ENCODE measurements at regions not wholly inside any gene's neighbourhood (a gene's known extent, or its start where the extent isn't known, plus 50 kb on each side); places are given as distances from the start of the nearest gene placed in this dataset.

GRCh38 chr12:25052196-25052913 lies 103.5 kb upstream of the BCAT1 start:
- no peak overlapping the region for H3K4me3 Mint-ChIP-seq
- H3K4me1 Mint-ChIP-seq: no peaks in the 10 kb centered on the region
- H3K9me3 Mint-ChIP-seq: peaks cover 14% of the 10 kb centered on the region
- H3K36me3 Mint-ChIP-seq (ENCODE audit: low read depth): no peaks in the 10 kb centered on the region
- peak overlapping the region in 1 of 3 experiments; percentile 19 for H3K27ac Mint-ChIP-seq
- no peak for TF ChIP-seq CTCF (IDR thresholded peaks at IDR 0.05; ENCODE audit: unreplicated experiment in 3 of 3)
- H3K27me3 Mint-ChIP-seq (ENCODE audit: low read depth): peaks cover 4% of the 10 kb centered on the region

DNA sequence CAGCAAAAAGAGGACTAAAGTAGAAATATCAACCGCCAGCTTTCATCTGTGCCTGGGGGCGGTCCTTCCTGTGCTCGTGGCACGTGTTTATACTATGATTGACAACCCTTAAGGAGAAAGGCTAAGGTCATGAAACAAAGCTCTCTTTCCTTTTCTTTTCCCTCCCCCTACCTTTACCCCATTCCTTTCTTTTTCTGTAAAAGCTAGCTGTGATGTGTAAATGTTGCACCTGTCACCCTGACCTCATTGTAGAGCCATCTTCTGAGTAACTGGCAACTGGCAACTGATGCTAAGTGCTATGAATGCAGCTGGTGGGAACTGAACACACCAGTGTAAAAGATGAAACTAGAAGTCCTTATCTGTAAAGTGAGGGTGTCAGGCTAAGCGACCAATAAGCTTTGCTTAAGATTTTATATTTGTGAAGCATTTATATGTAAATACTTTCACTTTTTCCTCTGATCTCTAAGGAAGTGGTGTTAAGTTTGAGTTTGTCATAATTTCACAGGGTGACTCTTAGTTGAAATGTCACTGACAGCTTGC lies 102.8 kb upstream of the BCAT1 start:
- Mint-ChIP-seq H3K4me1 (no peaks in the 10 kb centered on the region), H3K4me3 (no peak overlapping the region), H3K9me3 (peaks cover 17% of the 10 kb centered on the region), H3K27me3 (ENCODE audit: low read depth) (peaks cover 4% of the 10 kb centered on the region), H3K27ac (no peak overlapping the region), H3K36me3 (ENCODE audit: low read depth) (no peaks in the 10 kb centered on the region)
- no peak for TF ChIP-seq CTCF (IDR thresholded peaks at IDR 0.05; ENCODE audit: unreplicated experiment in 3 of 3)

- H3K27me3 Mint-ChIP-seq (ENCODE audit: low read depth): peaks cover 4% of the 10 kb centered on the region
- H3K4me3 Mint-ChIP-seq: no peak overlapping the region
- H3K9me3 Mint-ChIP-seq: peaks cover 22% of the 10 kb centered on the region
- H3K4me1 Mint-ChIP-seq: no peaks in the 10 kb centered on the region
- peaks cover 5% of the 10 kb centered on the region for H3K36me3 Mint-ChIP-seq (ENCODE audit: low read depth)
- no peak overlapping the region for H3K27ac Mint-ChIP-seq
- TF ChIP-seq CTCF (IDR thresholded peaks at IDR 0.05; ENCODE audit: unreplicated experiment in 3 of 3): no peak
These were observed 102.3 kb upstream of the BCAT1 start for GRCh38 chr12:25051171-25051570.

DNA sequence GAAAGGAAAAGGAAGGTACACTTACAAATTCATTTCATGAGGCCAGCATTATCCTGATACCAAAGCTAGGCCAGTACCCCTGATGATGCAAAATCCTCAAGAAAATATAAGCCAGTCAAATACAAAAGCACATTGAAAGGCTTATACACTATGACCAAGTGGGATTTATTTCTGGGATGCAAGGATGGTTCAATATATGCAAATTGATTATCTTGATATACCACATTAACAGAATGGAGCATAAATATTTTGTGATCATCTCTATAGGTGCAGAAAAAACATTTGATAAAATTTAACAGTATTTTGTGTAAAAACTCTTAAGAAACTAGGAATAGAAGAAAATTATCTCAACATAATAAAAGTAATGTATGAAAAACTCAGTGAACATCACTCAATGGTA lies 97.0 kb upstream of the BCAT1 start:
- no peak overlapping the region for H3K4me3 Mint-ChIP-seq
- H3K36me3 Mint-ChIP-seq (ENCODE audit: low read depth): peaks cover 8% of the 10 kb centered on the region
- no peaks in the 10 kb centered on the region for H3K4me1 Mint-ChIP-seq
- H3K27me3 Mint-ChIP-seq (ENCODE audit: low read depth): no peaks in the 10 kb centered on the region
- H3K27ac Mint-ChIP-seq: no peak overlapping the region
- TF ChIP-seq CTCF (IDR thresholded peaks at IDR 0.05; ENCODE audit: unreplicated experiment in 3 of 3): no peak
- H3K9me3 Mint-ChIP-seq: peaks cover 40% of the 10 kb centered on the region

- no peak overlapping the region for H3K27ac Mint-ChIP-seq
- no peaks in the 10 kb centered on the region for H3K27me3 Mint-ChIP-seq (ENCODE audit: low read depth)
- no peaks in the 10 kb centered on the region for H3K4me1 Mint-ChIP-seq
- peaks cover 17% of the 10 kb centered on the region for H3K9me3 Mint-ChIP-seq
- peaks cover 2% of the 10 kb centered on the region for H3K36me3 Mint-ChIP-seq (ENCODE audit: low read depth)
- H3K4me3 Mint-ChIP-seq: no peak overlapping the region
- no peak for TF ChIP-seq CTCF (IDR thresholded peaks at IDR 0.05; ENCODE audit: unreplicated experiment in 3 of 3)
These were observed 92.3 kb upstream of the BCAT1 start for GRCh38 chr12:25041006-25041741.

Measured in nephron (organoid).